RWPE2 (cell line): ENCODE measurements at regions not wholly inside any gene's neighbourhood (a gene's known extent, or its start where the extent isn't known, plus 50 kb on each side); places are given as distances from the start of the nearest gene placed in this dataset.

ENCODE experiments used
- ATAC-seq: fragments of 200-7000 bp; cut with Tn5 transposase; 3 replicates; pipeline ENCODE4 v1.9.1; 2021; ENCODE audit warnings: low read depth
- DNase-seq: peaks from one replicate; pipeline ENCODE4 v3.0.0-alpha.2; 2020; ENCODE audit warnings: low spot score
- H3K27ac ChIP-seq: fragments of 450-650 bp; 2 replicates; pipeline ENCODE4 v1.5.1; 2017; ENCODE audit warnings: mild to moderate bottlenecking; ENCODE audit not compliant: poor library complexity, severe bottlenecking
- H3K27me3 ChIP-seq: fragments of 250-450 bp; sonication (Bioruptor Pico); 2 replicates; pipeline ENCODE4 v1.5.1; 2021; ENCODE audit warnings: mild to moderate bottlenecking, moderate library complexity; ENCODE audit not compliant: insufficient read depth, poor library complexity, severe bottlenecking
- H3K36me3 ChIP-seq: fragments of 250-450 bp; sonication (Bioruptor Pico); 2 replicates; pipeline ENCODE4 v1.5.1; 2020; ENCODE audit warnings: low read depth, mild to moderate bottlenecking, moderate library complexity
- H3K4me1 ChIP-seq: fragments of 250-450 bp; sonication (Bioruptor Pico); 2 replicates; pipeline ENCODE4 v1.5.1; 2021; ENCODE audit warnings: mild to moderate bottlenecking, moderate library complexity; ENCODE audit not compliant: insufficient read depth, poor library complexity, severe bottlenecking
- H3K4me3 ChIP-seq: fragments of 250-450 bp; sonication (Bioruptor Pico); 2 replicates; pipeline ENCODE4 v1.5.1; 2021; ENCODE audit warnings: mild to moderate bottlenecking, moderate library complexity; ENCODE audit not compliant: severe bottlenecking
- H3K9me3 ChIP-seq: fragments of 250-450 bp; sonication (Bioruptor Pico); 2 replicates; pipeline ENCODE4 v1.5.1; 2021; ENCODE audit warnings: mild to moderate bottlenecking, moderate library complexity; ENCODE audit not compliant: severe bottlenecking
- CTCF ChIP-seq: fragments of 450-650 bp; IDR thresholded peaks from one replicate; pipeline ENCODE4 v1.5.1; 2017; ENCODE audit warnings: mild to moderate bottlenecking, moderate library complexity; ENCODE audit not compliant: poor library complexity, severe bottlenecking

GRCh38 chr1:201618389-201618788 is 79.5 kb downstream of the NAV1 start:
- DNase-seq, result no peak
- H3K4me1 ChIP-seq, result no peaks in the 10 kb centered on the region
- TF ChIP-seq CTCF, result no peak
- no peaks in the 10 kb centered on the region for H3K27me3 ChIP-seq
- no peak overlapping the region for H3K4me3 ChIP-seq
- H3K27ac ChIP-seq, result no peak overlapping the region
- no peaks in the 10 kb centered on the region for H3K9me3 ChIP-seq
- ATAC-seq, result no peak
- H3K36me3 ChIP-seq, result no peaks in the 10 kb centered on the region

GRCh38 chr1:201618905-201619304 is 80.0 kb downstream of the NAV1 start:
- Histone ChIP-seq H3K9me3 (no peaks in the 10 kb centered on the region), H3K4me1 (no peaks in the 10 kb centered on the region), H3K27ac (no peak overlapping the region), H3K4me3 (no peak overlapping the region), H3K36me3 (no peaks in the 10 kb centered on the region), H3K27me3 (no peaks in the 10 kb centered on the region)
- TF ChIP-seq CTCF, result no peak
- ATAC-seq (no peak), DNase-seq (no peak)

- no peak for DNase-seq
- Histone ChIP-seq H3K4me1 (no peaks in the 10 kb centered on the region), H3K9me3 (no peaks in the 10 kb centered on the region), H3K36me3 (no peaks in the 10 kb centered on the region), H3K27me3 (no peaks in the 10 kb centered on the region), H3K27ac (no peak overlapping the region), H3K4me3 (no peak overlapping the region)
- ATAC-seq, result no peak
- TF ChIP-seq CTCF, result no peak
These were observed 80.6 kb downstream of the NAV1 start for GRCh38 chr1:201619513-201619912.

GRCh38 chr1:201622353-201622752 is 83.4 kb downstream of the NAV1 start:
- H3K36me3 ChIP-seq, result no peaks in the 10 kb centered on the region
- no peaks in the 10 kb centered on the region for H3K27me3 ChIP-seq
- H3K4me3 ChIP-seq, result no peak overlapping the region
- no peak for TF ChIP-seq CTCF
- DNase-seq (no peak), ATAC-seq (no peak)
- H3K27ac ChIP-seq, result no peak overlapping the region
- H3K4me1 ChIP-seq, result peaks cover 2% of the 10 kb centered on the region
- no peaks in the 10 kb centered on the region for H3K9me3 ChIP-seq

GRCh38 chr1:201622824-201623223 is 83.9 kb downstream of the NAV1 start:
- DNase-seq, result no peak
- ATAC-seq, result no peak
- peaks cover 2% of the 10 kb centered on the region for H3K4me1 ChIP-seq
- no peaks in the 10 kb centered on the region for H3K36me3 ChIP-seq
- H3K27ac ChIP-seq, result no peak overlapping the region
- no peaks in the 10 kb centered on the region for H3K27me3 ChIP-seq
- H3K9me3 ChIP-seq, result no peaks in the 10 kb centered on the region
- TF ChIP-seq CTCF, result no peak
- H3K4me3 ChIP-seq, result no peak overlapping the region
